ENCODE measurements at regions not wholly inside any gene's neighbourhood (a gene's known extent, or its start where the extent isn't known, plus 50 kb on each side); places are given as distances from the start of the nearest gene placed in this dataset.
"Not testable (repeated sequence)": the region's sequence is repeated elsewhere in the genome, so short reads cannot be mapped to it uniquely, and the experiment has no call there.

DNA sequence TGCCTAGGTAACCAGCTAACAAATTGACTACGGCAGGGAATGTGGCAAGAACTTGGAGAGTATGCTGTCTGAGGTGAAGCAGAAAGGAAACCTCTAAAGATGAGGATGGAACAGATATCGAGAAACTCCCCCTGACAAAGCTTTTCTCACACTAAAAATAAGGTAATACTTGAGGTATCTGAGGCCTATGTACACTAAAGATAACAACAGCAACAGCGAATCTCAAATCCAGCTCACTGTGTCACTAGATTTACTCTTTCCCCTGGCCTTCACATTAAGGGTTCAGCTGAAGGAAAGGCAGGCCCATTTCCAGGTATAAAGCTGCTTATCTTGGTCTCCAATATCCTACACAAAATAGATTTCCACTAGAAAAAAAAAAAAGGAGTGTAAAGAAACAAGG, 518.0 kb downstream of the KCNT2 start:
- DNase-seq (ENCODE audit: low read depth in 2 of 2) = no peak

DNA sequence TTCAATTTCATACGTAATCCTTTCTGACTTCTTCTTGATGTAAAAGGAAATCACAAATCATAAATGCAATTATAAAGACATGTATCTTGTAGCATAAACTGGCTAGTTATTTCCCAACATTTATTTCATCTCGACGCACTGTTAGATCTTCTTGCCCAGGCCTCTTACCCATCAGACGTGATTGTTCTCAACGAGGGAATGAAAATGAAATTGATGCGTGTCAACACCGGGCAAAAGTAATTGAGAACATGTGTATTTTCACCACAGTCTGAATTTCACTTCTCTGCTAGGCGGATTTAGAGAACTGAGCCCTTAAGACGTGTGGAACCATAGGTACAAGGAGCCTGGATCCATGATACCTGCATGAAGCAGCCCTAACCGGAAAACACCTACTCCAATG, 519.7 kb downstream of the KCNT2 start:
- peak; percentile 35 to 44 for DNase-seq (ENCODE audit: low read depth in 2 of 2)

DNA sequence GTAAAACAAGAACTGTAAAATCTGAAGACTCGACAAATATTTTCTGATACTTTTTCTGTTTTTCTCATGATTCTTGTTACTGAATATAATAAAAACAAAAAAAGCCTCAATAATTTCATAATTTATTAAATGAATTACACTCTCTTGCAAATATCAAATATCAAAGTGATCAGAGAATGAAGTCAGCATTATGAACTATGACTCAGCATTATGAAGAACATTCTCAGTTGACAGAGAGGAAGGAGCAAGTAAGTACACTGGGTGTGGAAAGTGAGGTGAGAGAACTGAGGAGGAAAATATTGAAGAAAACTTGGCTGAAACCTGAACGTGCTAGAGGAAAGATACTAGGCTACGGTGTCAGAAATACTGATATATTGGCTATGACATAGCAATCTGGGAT, 529.5 kb downstream of the KCNT2 start:
- no peak for DNase-seq (ENCODE audit: low read depth in 2 of 2)

DNA sequence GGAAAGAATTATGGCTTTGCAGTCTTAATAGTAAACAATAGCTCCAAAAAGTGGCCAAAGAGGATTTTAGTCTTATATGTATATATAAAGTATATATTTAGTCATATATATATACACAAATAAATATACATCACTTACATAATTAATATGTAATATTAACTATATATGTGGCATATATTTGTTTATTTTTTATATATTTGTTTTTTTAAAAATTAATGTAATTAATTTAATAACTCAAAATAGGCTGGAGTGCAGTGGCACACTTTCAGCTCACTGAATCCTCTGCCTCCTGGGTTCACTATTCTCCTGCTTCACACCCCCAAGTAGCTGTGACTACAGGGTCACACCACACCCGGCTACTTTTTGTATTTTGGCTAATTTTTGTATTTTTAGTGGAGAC, 532.6 kb downstream of the KCNT2 start:
- no peak for DNase-seq (ENCODE audit: low read depth in 2 of 2)

DNA sequence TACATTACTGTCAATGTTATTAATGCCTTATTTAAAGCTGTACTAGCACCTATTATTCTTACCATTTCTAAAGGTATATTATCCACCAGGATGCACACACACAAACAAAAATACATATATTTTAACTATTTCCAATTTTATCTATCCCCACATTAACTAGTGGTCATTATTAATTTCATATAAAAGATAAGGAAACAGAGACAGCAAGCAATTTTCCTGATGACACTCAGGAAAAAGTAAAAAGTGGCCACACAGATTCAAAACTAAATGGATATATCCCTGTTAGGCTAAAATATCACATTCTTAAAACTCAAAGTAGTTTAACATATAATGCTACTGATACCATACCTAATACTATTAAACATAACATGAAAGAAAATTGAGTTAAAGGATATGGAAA, 534.1 kb downstream of the KCNT2 start:
- DNase-seq (ENCODE audit: low read depth in 2 of 2) = no peak

DNA sequence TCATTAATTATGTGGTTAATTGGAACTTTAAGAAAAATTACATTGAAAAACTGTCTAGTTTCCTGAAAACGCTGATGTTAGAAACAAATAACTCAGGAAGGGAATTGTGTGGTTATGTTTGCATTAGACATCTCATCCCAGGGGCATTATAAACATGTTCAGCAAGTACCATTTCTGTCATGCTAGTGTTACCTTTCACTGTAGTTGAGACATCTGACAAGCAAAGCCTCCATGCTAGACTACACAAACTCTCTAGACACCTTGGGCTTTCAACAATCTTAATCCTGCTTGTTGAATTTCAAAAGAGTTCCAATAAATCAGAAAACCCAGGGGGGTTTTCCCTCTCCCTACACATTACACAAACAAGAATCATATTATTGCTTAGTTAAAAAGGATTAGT, 536.8 kb downstream of the KCNT2 start:
- no peak for DNase-seq (ENCODE audit: low read depth in 2 of 2)

DNA sequence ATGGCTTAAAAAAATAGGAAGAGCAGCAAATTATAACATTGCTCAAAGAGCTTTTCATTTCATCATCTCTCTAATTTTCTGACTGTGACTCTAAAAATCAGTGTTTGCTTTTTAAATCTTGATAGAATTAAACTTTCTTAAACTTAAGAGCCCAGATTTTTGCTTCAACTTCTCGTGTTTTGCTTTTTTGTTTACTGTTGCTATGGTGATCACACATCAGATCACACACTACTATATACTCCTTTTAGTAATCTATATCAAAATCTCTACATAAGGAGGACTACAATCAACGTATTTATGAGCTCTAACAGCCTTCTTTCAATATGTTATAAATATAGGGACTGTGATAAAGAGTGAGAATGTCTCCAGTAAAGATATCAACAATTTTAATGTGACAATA, 537.3 kb downstream of the KCNT2 start:
- DNase-seq (ENCODE audit: low read depth in 2 of 2) = no peak

DNA sequence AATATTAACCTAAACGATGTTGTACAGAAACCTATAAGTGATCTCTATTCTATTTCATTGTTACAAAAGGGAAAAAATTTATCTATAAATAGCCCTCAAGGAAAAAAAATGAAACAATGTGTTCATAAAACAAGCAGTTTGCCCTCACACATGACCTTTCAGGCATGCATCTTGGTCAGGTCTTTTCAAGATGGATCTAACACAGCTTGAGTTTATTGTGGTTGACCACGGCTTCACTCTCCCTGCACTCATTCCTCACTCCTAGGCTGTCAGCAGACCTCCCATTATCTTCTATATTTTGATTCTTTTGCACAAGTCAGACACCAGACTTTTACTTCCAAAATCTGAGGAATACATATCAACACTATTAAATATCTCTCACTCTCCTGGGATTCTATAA, 544.3 kb downstream of the KCNT2 start:
- peak; percentile 12 to 24 for DNase-seq (ENCODE audit: low read depth in 2 of 2)

DNA sequence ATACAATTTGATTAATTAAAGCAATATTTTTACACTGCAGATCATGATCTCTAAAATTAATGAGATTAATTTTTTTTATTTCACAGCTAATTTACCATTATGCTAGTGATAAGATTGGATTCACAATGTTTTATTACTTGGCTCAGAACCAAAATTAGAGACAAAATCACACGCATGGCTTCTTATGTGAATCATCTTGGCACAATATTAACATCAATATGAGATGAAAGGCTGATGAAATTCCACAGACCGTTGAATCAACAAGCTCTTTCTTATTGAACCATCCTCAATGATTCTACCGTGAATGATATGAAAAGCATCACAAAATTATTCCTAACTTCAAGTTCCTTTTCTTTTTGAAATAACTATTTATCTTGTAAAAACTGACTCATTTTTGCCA, 544.9 kb downstream of the KCNT2 start:
- DNase-seq (ENCODE audit: low read depth in 2 of 2) = peak; percentile 25 to 32

DNA sequence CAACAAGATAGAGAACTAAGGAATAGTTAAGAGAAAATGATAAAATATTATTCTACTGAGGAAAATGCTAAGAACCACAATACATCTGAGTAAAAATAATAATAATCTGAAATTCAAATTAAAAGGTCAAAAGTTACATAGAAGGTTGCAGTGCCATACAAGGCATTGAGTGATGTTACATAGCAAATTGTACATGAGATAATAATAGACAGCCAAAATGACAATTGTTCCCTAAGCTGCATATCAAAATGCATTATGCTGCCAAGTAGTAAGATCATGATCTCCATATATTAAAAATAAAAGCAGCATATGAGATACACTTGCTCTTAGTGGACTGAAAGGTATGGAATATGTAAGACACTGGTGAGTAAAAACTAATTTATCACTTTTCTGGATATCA, 547.7 kb downstream of the KCNT2 start:
- DNase-seq (ENCODE audit: low read depth in 2 of 2) = no peak

DNA sequence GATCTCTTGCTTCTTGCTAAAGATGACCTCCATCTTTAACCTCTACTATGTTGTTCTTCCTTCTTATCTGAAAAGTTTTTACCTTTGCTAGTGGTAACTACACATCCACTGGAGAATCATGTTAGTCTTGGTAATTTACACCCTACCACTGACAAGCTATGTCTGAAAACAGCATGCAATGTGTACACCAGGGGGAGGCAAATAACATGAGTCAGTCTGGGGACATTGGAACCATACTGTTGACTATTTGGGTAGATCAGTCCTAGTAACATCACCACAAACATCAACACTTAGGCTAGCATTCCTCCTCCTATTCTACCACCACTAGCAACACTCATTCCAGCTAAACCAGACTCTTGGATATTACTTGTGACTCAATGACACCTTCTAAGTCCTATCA, 549.0 kb downstream of the KCNT2 start:
- no peak for DNase-seq (ENCODE audit: low read depth in 2 of 2)

DNA sequence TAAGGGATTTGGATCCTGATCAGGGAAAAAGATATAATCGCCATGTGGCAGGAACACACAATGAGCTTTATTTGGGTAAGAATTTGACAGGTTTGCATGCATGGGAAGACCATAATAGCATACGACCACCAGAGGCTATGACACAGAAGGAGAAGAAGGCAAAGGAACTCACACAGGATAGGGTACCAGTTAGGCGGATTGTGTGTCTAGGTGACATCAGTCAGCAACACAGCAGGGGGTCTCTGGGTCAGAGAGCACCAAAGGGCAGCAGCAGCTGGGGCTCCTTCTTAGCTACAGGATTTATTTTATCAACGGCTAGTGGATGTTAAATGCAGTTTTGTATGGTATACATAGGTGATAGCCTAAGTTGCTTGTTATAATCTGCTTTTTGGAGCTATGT, 551.3 kb downstream of the KCNT2 start:
- DNase-seq (ENCODE audit: low read depth in 2 of 2) = no peak

DNA sequence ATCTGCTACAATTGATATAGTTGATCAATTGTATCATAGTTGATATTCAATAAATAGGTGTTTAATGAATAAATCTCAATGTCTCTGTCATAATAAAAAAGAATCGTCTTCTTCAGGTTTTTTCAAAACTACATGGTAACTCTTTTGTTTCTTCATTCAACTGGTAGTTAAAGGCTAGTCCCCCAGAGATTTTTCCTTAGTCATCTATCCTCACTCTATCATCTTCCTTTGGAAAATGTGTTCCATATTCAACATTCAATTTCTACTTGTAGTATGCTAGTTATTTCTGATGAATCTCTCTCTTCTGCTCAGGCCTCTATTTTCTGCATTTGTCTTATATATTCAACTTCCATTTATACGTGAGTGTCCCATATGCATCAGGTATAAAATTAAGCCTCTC, 558.8 kb downstream of the KCNT2 start:
- DNase-seq (ENCODE audit: low read depth in 2 of 2) = no peak

DNA sequence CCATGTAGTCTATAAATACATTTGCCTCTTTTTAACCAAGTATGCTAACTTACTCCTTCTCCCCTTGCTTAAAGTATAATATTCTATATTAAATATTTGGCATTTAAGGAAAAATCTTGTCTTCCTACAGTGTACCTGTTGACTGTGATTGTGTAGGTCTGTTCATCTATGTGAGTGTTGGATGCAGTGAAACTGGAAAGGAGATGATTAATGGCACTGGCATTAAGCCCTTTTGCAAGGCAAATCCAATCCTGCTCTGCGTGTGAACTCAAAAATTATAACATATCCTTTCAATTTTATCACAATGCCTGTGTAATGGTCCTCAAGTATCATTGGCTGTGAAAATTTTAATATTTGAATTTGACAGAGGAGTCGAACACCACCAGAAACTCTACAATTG, 565.0 kb downstream of the KCNT2 start:
- DNase-seq (ENCODE audit: low read depth in 2 of 2) = no peak

DNA sequence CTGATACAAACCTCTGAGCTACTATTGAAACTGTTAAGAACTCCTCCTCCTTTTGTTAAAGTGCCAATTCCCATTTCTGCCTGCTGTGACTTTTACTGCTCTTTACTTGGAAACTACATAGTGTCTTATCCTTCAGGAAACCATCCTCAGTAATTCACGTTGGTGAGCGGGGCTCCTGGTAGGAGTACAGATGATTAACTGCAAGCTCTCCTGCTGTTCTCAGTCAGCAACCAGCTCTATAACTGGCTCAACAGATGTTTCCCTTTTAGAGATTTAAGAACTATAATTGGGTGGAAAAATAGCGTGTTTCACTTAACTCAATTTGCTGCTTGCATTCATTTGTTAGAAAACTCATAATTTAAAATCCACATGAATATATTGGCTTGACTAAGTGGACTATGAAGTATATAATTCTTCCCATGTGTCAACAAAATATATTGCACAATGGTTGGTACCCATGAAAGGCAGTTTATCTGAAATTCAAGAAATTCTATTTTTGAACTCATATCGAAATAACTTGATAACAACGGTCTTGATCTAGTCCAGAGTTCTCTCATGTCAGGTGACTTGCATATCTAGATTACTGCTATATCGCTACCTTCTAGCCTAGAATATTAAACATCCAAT, 574.0 kb downstream of the KCNT2 start:
- DNase-seq (ENCODE audit: low read depth in 2 of 2) = peak in 1 of 2 experiments; percentile 11

DNA sequence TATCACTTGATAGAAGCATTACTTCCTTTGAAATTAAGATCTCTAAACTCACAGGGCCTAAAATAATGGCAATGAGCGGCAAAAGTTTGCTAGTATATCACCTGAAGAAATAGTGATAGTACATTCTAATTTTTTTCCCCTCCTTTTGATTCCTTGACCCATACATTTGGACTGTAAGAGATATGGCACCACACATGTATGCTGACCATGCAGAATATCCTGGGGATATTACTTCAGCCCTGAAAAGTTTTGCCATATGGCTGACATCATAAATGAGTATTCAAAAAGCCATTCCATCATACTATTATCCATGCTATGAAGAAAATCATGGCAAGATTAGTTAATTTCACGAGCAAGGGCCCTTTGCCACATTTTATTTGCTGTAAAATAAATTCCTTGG, 576.9 kb downstream of the KCNT2 start:
- DNase-seq (ENCODE audit: low read depth in 2 of 2) = not testable (repeated sequence)

DNA sequence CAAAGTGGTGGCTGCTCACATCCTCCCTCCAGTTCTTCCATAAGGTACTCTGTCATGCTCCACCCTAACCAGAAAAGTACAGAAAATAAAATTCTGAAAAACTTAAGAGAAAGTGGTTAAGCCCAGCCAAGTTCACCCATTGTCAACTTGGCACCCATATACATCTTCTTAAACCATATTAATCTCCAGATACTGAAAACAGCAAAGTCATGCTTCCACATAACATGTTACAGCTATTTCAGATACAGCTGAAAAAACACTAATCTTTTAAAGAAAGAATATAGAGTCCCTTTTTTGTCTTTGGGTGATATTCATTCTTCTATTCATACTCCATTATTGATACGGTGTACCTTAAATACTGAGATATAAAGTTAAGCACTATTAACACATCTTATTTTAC, 577.8 kb downstream of the KCNT2 start:
- no peak for DNase-seq (ENCODE audit: low read depth in 2 of 2)

DNA sequence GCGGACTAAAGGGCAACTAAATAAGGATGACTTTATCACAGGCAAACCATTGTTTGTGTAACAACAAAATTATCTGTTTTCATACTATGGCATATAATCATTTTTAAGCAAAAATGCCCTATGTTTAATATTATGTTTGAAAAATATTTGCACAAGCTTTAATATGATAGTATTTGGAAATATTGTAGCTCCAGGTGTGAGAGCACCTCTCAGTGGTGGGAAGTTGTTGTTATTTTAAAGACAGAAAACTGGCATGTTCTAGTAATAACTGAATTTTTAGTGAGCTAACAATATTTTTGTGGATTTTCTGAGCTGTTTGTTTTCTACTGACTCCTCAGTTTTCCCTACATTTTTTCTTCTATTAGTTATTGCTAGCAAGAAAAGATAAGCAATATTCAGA, 578.8 kb downstream of the KCNT2 start:
- no peak for DNase-seq (ENCODE audit: low read depth in 2 of 2)

DNA sequence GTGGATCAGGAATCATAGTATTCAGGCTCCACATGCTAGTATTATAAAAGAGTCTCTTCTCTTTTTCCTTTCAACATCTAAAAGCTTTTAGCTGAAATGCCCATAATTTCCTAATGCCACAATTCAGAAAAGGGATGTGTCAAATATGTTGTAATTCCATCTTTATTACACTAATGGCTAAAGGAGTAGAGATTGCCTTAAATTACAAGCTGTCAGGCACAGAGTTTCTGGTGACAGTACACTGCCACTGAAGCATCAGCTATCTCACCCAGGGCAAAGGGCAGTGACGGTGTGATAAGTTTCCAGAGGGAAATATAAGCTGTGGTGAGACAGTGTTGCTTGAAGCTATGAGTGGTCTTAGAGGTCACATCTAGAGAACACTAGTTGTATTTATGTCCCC, 581.1 kb downstream of the KCNT2 start:
- no peak for DNase-seq (ENCODE audit: low read depth in 2 of 2)

DNA sequence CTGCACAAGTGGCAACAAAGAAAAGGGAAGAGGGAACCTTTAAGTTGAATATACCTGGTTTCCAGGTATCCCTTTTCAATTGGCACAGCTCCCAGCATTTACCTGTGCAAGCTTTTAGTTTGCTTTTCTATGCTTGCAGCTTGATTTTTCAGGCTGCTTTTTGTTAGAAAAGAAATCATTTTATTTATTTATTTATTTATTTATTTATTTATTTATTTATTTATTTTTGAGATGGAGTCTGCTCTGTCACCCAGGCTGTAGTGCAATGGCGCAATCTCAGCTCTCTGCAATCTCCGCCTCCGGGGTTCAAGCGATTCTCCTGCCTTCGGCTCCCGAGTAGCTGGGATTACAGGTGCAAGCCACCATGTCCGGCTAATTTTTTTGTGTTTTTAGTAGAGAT, 587.1 kb downstream of the KCNT2 start:
- DNase-seq (ENCODE audit: low read depth in 2 of 2) = not testable (repeated sequence)

DNA sequence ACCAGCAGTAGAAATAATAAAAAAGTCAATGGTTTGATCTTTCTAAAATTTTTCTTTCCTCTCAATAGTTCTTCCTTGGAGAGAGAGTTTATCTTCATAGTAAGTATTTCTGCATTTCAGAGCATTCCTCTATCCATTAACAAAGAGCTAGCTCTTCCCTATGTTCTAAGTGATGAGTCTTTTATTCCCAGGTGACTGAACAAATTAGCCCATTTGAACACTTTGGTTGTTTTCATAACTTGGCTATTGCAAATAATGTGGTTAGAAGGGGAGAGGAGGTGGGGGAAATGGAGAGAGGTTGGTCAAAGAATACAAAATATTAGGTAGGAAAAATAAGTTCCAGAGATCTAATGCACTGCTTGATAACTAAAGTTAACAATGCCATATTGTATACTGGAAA, 598.9 kb downstream of the KCNT2 start:
- DNase-seq (ENCODE audit: low read depth in 2 of 2) = no peak

DNA sequence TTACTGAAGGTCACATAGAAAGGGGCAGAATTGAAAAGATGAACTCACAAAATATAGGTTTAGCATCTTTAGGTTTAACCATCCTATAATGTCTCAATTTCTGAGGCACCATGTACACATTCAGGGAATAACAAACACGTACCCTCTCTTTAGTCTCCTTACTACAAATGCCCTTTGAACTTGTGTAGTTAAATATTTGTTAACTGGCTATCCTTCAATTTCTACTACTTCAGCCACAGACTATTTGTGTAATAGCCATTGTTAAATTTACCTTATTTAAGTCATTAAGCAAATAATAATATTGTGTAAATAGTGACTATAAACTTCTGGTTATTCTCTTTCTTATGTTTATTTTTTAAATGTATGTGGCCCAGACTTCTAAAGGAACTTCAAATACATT, 600.5 kb downstream of the KCNT2 start:
- no peak for DNase-seq (ENCODE audit: low read depth in 2 of 2)

DNA sequence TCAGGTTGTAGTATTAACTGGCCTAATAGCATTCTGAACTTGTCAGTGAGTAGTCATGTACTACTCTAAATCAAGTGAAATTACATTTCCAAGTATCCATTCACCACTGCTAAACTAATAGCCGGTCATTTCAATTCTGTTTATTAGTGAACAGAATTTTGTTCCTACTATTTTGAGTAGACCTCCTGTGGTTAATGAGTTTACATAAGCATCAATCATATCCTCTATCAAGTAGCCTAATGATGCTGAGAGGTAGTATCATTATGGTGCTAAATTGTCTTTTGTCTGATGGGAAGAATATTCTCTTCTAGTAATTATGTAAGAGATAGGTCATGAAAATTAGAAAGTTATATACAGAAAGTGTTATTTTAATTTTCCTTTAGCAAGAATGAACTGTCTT, 602.8 kb downstream of the KCNT2 start:
- DNase-seq (ENCODE audit: low read depth in 2 of 2) = no peak

DNA sequence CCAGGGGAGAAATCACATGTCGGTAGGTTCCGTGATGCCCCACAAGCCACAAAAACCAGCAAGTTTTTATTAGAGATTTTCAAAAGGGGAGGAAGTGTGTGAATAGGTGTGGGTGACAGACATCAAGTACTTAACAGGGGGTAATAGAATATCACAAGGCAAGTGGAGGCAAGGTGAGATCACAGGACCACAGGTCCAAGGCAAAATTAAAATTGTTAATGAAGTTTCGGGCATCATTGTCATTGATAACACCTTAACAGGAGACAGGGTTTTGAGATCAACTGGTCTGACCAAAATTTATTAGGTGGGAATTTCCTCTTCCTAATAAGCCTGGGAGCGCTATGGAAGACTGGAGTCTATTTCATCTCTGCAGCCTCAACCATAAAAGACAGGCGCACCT, 603.9 kb downstream of the KCNT2 start:
- DNase-seq (ENCODE audit: low read depth in 2 of 2) = not testable (repeated sequence)

DNA sequence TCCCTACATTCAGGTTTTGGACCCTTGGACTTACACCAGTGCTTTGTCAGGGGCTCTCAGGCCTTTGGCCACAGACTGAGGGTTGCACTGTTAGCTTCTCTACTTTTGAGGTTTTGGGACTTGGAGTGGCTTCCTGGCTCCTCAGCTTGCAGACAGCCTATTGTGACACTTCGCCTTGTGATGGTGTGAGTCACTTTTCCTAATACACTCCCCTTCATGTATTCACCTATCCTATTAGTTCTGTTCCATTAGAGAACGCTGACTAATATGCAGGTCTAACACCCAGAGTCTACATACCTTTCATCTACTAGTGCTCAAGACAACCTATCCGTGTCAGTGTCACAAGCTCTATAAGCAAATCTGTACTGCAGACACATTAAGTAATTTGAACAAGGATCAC, 605.3 kb downstream of the KCNT2 start:
- no peak for DNase-seq (ENCODE audit: low read depth in 2 of 2)
